ENCODE measurements at regions not wholly inside any gene's neighbourhood (a gene's known extent, or its start where the extent isn't known, plus 50 kb on each side); places are given as distances from the start of the nearest gene placed in this dataset.

- TF ChIP-seq CTCF (IDR thresholded peaks at IDR 0.05; ENCODE audit: extremely low read depth in 1 of 2, insufficient read depth in 1 of 2, low read depth in 1 of 2, low read length in 2 of 2) (no peak), POLR2A (IDR thresholded peaks at IDR 0.05; ENCODE audit: low read depth, low read length) (no peak), MYC (IDR thresholded peaks at IDR 0.05; ENCODE audit: low read depth, low read length) (no peak), EZH2 (IDR thresholded peaks at IDR 0.05; ENCODE audit: borderline replicate concordance, low read depth, low read length, severe bottlenecking) (no peak), POLR2AphosphoS5 (IDR thresholded peaks at IDR 0.05; ENCODE audit: insufficient read depth, low read depth, low read length) (no peak)
Measured at GRCh38 chr15:96403071-96403470, 72.6 kb downstream of the NR2F2 start.

Data from endothelial cell of umbilical vein (primary cell).